Smooth muscle cell (in vitro differentiated cells): ENCODE measurements at regions not wholly inside any gene's neighbourhood (a gene's known extent, or its start where the extent isn't known, plus 50 kb on each side); places are given as distances from the start of the nearest gene placed in this dataset.

Experiments used
- DNase-seq: peaks from one replicate; lab custom pipeline; 2025; ENCODE audit not compliant: unreplicated experiment; lab: John Stamatoyannopoulos, UW
- H2AFZ ChIP-seq: fragments of 200-600 bp; sonication (generic); 2 replicates; pipeline ENCODE4 v1.6.0; 2016; ENCODE audit warnings: antibody characterized with exemption, low read depth, mild to moderate bottlenecking
- H3F3A ChIP-seq: fragments of 200-600 bp; sonication (generic); 2 replicates; pipeline ENCODE4 v1.6.0; 2017; ENCODE audit warnings: antibody characterized with exemption, low read depth
- H3K27ac ChIP-seq: fragments of 200-600 bp; sonication (generic); 2 replicates; pipeline ENCODE4 v1.5.1; 2016; ENCODE audit warnings: low read depth, mild to moderate bottlenecking
- H3K27me3 ChIP-seq: fragments of 200-600 bp; sonication (generic); 2 replicates; pipeline ENCODE4 v1.6.1; 2016; ENCODE audit warnings: low read depth, mild to moderate bottlenecking
- H3K36me3 ChIP-seq: fragments of 200-600 bp; sonication (generic); 2 replicates; pipeline ENCODE4 v1.5.1; 2016; ENCODE audit warnings: low read depth
- H3K4me1 ChIP-seq: fragments of 200-600 bp; sonication (generic); 2 replicates; pipeline ENCODE4 v1.5.1; 2016; ENCODE audit warnings: low read depth
- H3K4me2 ChIP-seq: fragments of 200-600 bp; sonication (generic); 2 replicates; pipeline ENCODE4 v1.6.0; 2016; ENCODE audit warnings: mild to moderate bottlenecking
- H3K4me3 ChIP-seq: fragments of 200-600 bp; sonication (generic); 2 replicates; pipeline ENCODE4 v1.5.1; 2016; ENCODE audit warnings: mild to moderate bottlenecking
- H3K79me2 ChIP-seq: fragments of 200-600 bp; sonication (generic); 2 replicates; pipeline ENCODE4 v1.6.0; 2016; ENCODE audit warnings: low read depth, mild to moderate bottlenecking
- H3K9ac ChIP-seq: fragments of 200-600 bp; sonication (generic); 2 replicates; pipeline ENCODE4 v1.6.0; 2016; ENCODE audit warnings: low read depth
- H3K9me3 ChIP-seq: fragments of 200-600 bp; sonication (generic); replicated peaks from 2 replicates; pipeline ENCODE4 v1.5.1; 2016; ENCODE audit warnings: low read depth
- H4K20me1 ChIP-seq: fragments of 200-600 bp; sonication (generic); 2 replicates; pipeline ENCODE4 v1.6.0; 2016; ENCODE audit warnings: low read depth
- CTCF ChIP-seq: fragments of 200-600 bp; sonication (generic); IDR thresholded peaks from 2 replicates; pipeline ENCODE4 v1.5.1; 2017; ENCODE audit warnings: borderline replicate concordance, mild to moderate bottlenecking, antibody characterized with exemption; ENCODE audit not compliant: insufficient read depth, poor library complexity, severe bottlenecking
- WGBS: methylation state at CpG from one replicate; pipeline ENCODE4 v1.1.7; 2016; ENCODE audit warnings: low lambda C conversion rate; 5-methylcytosine and 5-hydroxymethylcytosine counted together

GRCh38 chr2:67717692-67718091 is 320.6 kb downstream of the ETAA1 start:
- no peaks in the 10 kb centered on the region for H3F3A ChIP-seq
- no peaks in the 10 kb centered on the region for H3K36me3 ChIP-seq
- no peak for DNase-seq
- no peak overlapping the region for H3K4me2 ChIP-seq
- no peak overlapping the region for H2AFZ ChIP-seq
- TF ChIP-seq CTCF, result no peak
- H3K4me1 ChIP-seq, result no peaks in the 10 kb centered on the region
- no peaks in the 10 kb centered on the region for H3K79me2 ChIP-seq
- peaks cover 17% of the 10 kb centered on the region for H3K27me3 ChIP-seq
- H3K9ac ChIP-seq, result no peak overlapping the region
- H3K4me3 ChIP-seq, result no peak overlapping the region
- no peak overlapping the region for H3K27ac ChIP-seq
- H4K20me1 ChIP-seq, result no peaks in the 10 kb centered on the region
- H3K9me3 ChIP-seq, result no peaks in the 10 kb centered on the region

DNA sequence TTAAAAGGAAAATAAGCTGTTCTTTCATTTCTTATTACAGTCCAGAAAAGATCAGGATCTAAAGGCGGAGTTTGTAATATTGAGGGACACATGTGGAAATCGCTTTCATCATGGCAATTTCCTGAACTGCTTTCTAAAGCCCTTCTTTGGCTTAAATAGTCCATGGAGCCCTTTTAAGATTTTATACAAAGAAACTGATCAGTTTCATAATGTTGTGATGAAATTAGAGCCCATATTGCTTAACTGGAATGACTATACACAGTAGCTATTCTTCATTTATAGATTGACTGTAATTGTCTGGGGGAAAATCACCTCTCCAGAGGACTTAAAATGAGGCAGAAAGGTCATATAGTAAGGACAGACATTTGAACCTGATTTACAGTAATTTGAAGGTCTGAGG is 322.2 kb downstream of the ETAA1 start:
- Histone ChIP-seq H3K79me2 (no peaks in the 10 kb centered on the region), H3K27ac (no peak overlapping the region), H3K9me3 (no peaks in the 10 kb centered on the region), H3K4me1 (no peaks in the 10 kb centered on the region), H2AFZ (no peak overlapping the region), H3K9ac (no peak overlapping the region), H4K20me1 (no peaks in the 10 kb centered on the region), H3F3A (no peaks in the 10 kb centered on the region), H3K27me3 (peaks cover 17% of the 10 kb centered on the region), H3K4me2 (no peak overlapping the region), H3K36me3 (no peaks in the 10 kb centered on the region), H3K4me3 (no peak overlapping the region)
- WGBS, result 96% methylated on average over 2 of the region's 2 CpGs
- no peak for TF ChIP-seq CTCF
- DNase-seq, result no peak

GRCh38 chr2:67721516-67721915 is 324.4 kb downstream of the ETAA1 start:
- TF ChIP-seq CTCF, result no peak
- no peaks in the 10 kb centered on the region for H4K20me1 ChIP-seq
- no peaks in the 10 kb centered on the region for H3K9me3 ChIP-seq
- H3K9ac ChIP-seq, result no peak overlapping the region
- H3K27me3 ChIP-seq, result peaks cover 18% of the 10 kb centered on the region
- H3K4me3 ChIP-seq, result no peak overlapping the region
- no peak overlapping the region for H3K27ac ChIP-seq
- no peak for DNase-seq
- H3K4me2 ChIP-seq, result no peak overlapping the region
- WGBS, result 80% methylated on average over 1 of the region's 1 CpG
- H2AFZ ChIP-seq, result no peak overlapping the region
- peaks cover 2% of the 10 kb centered on the region for H3K4me1 ChIP-seq
- H3F3A ChIP-seq, result no peaks in the 10 kb centered on the region
- H3K36me3 ChIP-seq, result no peaks in the 10 kb centered on the region
- no peaks in the 10 kb centered on the region for H3K79me2 ChIP-seq

- Histone ChIP-seq H3K27ac (no peak overlapping the region), H3K9me3 (no peaks in the 10 kb centered on the region), H2AFZ (no peak overlapping the region), H3K4me1 (peaks cover 2% of the 10 kb centered on the region), H3K79me2 (no peaks in the 10 kb centered on the region), H3K4me2 (no peak overlapping the region), H4K20me1 (no peaks in the 10 kb centered on the region), H3F3A (no peaks in the 10 kb centered on the region), H3K9ac (no peak overlapping the region), H3K27me3 (peaks cover 16% of the 10 kb centered on the region), H3K4me3 (no peak overlapping the region), H3K36me3 (no peaks in the 10 kb centered on the region)
- no peak for TF ChIP-seq CTCF
- 90% methylated on average over 2 of the region's 2 CpGs for WGBS
- DNase-seq, result no peak
Measured at GRCh38 chr2:67724261-67724660, 327.1 kb downstream of the ETAA1 start.
